Mesendoderm (in vitro differentiated cells): ENCODE measurements at regions not wholly inside any gene's neighbourhood (a gene's known extent, or its start where the extent isn't known, plus 50 kb on each side); places are given as distances from the start of the nearest gene placed in this dataset.

ENCODE experiments used
- DNase-seq: peaks from one replicate; pipeline ENCODE4 v3.0.0; 2013
- H2AK5ac ChIP-seq: 2 replicates; pipeline ENCODE4 v1.6.1; 2013; ENCODE audit warnings: low read length, inconsistent platforms
- H2BK120ac ChIP-seq: 2 replicates; pipeline ENCODE4 v1.6.1; 2013; ENCODE audit warnings: low read depth, mild to moderate bottlenecking, low read length, moderate library complexity, mixed read lengths
- H2BK15ac ChIP-seq: replicated peaks from 2 replicates; pipeline ENCODE4 v1.6.1; 2013; ENCODE audit warnings: low read depth, mild to moderate bottlenecking, moderate library complexity
- H2BK5ac ChIP-seq: 2 replicates; pipeline ENCODE4 v1.6.1; 2013; ENCODE audit warnings: low read length, inconsistent platforms
- H3K18ac ChIP-seq: 2 replicates; pipeline ENCODE4 v1.6.1; 2013; ENCODE audit warnings: mild to moderate bottlenecking, low read length, mixed read lengths
- H3K23ac ChIP-seq: one replicate; pipeline ENCODE4 v1.6.1; 2013; ENCODE audit warnings: low read length
- H3K27ac ChIP-seq: 2 replicates; pipeline ENCODE4 v1.5.1; 2013; ENCODE audit warnings: low read depth, mild to moderate bottlenecking, inconsistent platforms, low read length, moderate library complexity
- H3K27me3 ChIP-seq: 2 replicates; pipeline ENCODE4 v1.6.1; 2013; ENCODE audit warnings: low read length, control low read depth, mild to moderate bottlenecking, inconsistent platforms; ENCODE audit not compliant: insufficient read depth, poor library complexity
- H3K36me3 ChIP-seq: 2 replicates; pipeline ENCODE4 v1.6.1; 2013; ENCODE audit warnings: low read length, inconsistent platforms; ENCODE audit not compliant: control insufficient read depth, insufficient read depth
- H3K4ac ChIP-seq: one replicate; pipeline ENCODE4 v1.6.1; 2013; ENCODE audit warnings: low read depth, mild to moderate bottlenecking, low read length, moderate library complexity
- H3K4me1 ChIP-seq: 2 replicates; pipeline ENCODE4 v1.6.1; 2013; ENCODE audit warnings: low read depth, low read length, inconsistent platforms; ENCODE audit not compliant: control insufficient read depth
- H3K4me2 ChIP-seq: 2 replicates; pipeline ENCODE4 v1.6.1; 2013; ENCODE audit warnings: low read length
- H3K4me3 ChIP-seq: 2 replicates; pipeline ENCODE4 v1.5.1; 2013; ENCODE audit warnings: mild to moderate bottlenecking, low read length
- H3K56ac ChIP-seq: one replicate; pipeline ENCODE4 v1.6.1; 2013; ENCODE audit warnings: low read length
- H3K79me1 ChIP-seq: 2 replicates; pipeline ENCODE4 v1.6.1; 2013; ENCODE audit warnings: low read length, inconsistent platforms
- H3K79me2 ChIP-seq: 2 replicates; pipeline ENCODE4 v1.6.1; 2013; ENCODE audit warnings: mild to moderate bottlenecking, low read length; ENCODE audit not compliant: control insufficient read depth, insufficient read depth
- H3K9ac ChIP-seq: 2 replicates; pipeline ENCODE4 v1.6.1; 2013; ENCODE audit warnings: low read length, inconsistent platforms
- H4K5ac ChIP-seq: one replicate; pipeline ENCODE4 v1.6.1; 2013; ENCODE audit warnings: low read length
- H4K8ac ChIP-seq: one replicate; pipeline ENCODE4 v1.6.1; 2013; ENCODE audit warnings: low read depth, mild to moderate bottlenecking, control low read depth, low read length, moderate library complexity
- WGBS: extraction: QIAGEN DNeasy Blood & Tissue Kit; methylation state at CpG from one replicate; pipeline ENCODE4 v1.1.7; 2013; ENCODE audit warnings: low lambda C conversion rate, missing lambda C conversion rate; ENCODE audit not compliant: insufficient coverage; ENCODE audit errors: extremely low coverage; 5-methylcytosine and 5-hydroxymethylcytosine counted together

DNA sequence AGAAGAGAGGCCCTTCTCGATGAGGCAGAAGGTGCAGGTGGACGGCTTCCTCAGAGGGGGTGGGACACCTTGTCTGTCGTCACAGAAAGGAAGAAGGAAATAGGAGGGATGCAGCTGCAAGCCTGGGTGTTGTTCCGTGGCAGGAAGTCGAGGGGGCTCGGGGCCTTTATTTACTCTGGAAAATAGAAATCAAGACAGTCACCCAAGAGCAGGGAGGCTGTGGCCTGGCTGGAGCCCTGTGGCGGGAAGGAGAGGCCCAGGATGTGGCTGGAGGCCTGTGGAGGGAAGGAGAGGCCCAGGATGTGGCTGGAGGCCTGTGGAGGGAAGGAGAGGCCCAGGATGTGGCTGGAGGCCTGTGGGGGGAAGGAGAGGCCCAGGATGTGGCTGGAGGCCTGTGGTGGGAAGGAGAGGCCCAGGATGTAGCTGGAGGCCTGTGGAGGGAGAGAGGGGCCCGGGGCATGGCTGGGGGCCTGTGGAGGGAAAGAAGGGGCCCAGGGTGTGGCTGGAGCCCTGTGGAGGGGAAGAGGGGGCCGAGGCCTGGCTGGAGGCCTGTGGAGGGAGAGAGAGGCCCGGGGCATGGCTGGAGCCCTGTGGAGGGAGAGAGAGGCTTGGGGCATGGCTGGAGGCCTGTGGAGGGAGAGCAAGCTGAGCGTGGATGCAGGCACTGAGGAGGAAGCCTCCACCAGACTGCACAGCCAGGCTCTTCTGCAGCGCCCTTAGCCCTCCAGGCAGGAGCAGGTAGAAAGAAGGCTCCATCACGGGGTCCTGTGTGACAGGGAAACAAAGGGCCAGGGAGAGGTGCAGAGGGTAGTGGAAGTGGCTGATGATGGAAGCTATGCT lies 97.3 kb upstream of the SFMBT2 start:
- Histone ChIP-seq H3K4ac (no peak overlapping the region), H2BK120ac (no peak overlapping the region), H3K23ac (no peak overlapping the region), H3K27me3 (no peaks in the 10 kb centered on the region), H3K4me1 (no peaks in the 10 kb centered on the region), H3K18ac (no peak overlapping the region), H3K9ac (no peak overlapping the region), H2BK15ac (no peak overlapping the region), H3K27ac (no peak overlapping the region), H3K56ac (no peak overlapping the region), H2AK5ac (no peak overlapping the region), H3K4me2 (no peak overlapping the region), H3K79me2 (no peaks in the 10 kb centered on the region), H4K5ac (no peak overlapping the region), H3K79me1 (no peaks in the 10 kb centered on the region), H3K4me3 (no peak overlapping the region), H4K8ac (no peak overlapping the region), H3K36me3 (no peaks in the 10 kb centered on the region), H2BK5ac (no peak overlapping the region)
- WGBS = no CpG with 5 or more reads among the region's 13 CpGs
- no peak for DNase-seq

DNA sequence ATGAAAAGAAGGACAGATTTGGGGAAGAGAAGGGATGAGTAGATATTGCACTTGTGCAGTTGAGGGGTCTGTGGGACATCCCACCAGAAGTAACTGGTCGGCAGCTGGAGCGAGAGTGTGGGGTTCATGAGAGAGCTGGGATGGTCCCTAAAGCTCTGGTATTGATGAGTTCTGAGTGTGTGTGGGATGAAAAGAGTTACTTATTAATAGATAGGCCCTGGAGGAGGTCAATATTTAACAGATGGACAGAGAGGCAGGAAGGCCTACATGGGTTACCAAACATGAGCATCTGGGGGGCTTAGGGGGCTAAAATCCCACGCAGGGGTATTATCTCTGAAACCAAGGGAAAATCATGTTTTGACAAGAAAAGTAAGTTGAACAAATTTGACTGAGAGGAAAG lies 95.7 kb upstream of the SFMBT2 start:
- no peak overlapping the region for H2BK5ac ChIP-seq
- no peak overlapping the region for H4K5ac ChIP-seq
- no CpG with 5 or more reads among the region's 3 CpGs for WGBS
- H3K27ac ChIP-seq = no peak overlapping the region
- H3K56ac ChIP-seq = no peak overlapping the region
- no peak overlapping the region for H3K4ac ChIP-seq
- H3K9ac ChIP-seq = no peak overlapping the region
- no peaks in the 10 kb centered on the region for H3K79me2 ChIP-seq
- no peak overlapping the region for H4K8ac ChIP-seq
- no peaks in the 10 kb centered on the region for H3K36me3 ChIP-seq
- no peak overlapping the region for H2BK120ac ChIP-seq
- no peak overlapping the region for H3K18ac ChIP-seq
- no peak overlapping the region for H2BK15ac ChIP-seq
- no peaks in the 10 kb centered on the region for H3K27me3 ChIP-seq
- H3K4me1 ChIP-seq = no peaks in the 10 kb centered on the region
- no peak overlapping the region for H3K23ac ChIP-seq
- no peak overlapping the region for H3K4me2 ChIP-seq
- no peak overlapping the region for H3K4me3 ChIP-seq
- no peak overlapping the region for H2AK5ac ChIP-seq
- no peaks in the 10 kb centered on the region for H3K79me1 ChIP-seq
- DNase-seq = no peak

DNA sequence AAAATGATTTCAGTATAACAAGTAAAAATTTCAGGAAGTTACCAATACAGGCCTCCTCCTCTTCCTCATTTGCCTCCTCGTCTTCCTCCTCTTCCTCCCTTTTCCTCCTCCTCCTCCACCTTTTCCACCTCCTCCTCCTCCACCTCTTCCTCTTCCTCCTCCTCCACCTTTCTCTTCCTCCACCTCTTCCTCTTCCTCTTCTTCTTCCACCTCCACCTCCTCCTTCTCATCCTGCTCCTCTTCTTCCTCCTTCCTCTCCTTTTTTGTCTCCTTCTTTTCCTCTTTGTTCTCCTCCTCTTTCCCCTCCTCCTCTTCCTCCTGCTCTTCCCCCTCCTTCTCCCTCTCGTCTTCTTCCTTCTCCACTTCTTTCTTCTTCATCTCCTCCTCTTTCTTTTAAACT lies 94.4 kb upstream of the SFMBT2 start:
- no peak overlapping the region for H2BK5ac ChIP-seq
- H3K27ac ChIP-seq = no peak overlapping the region
- no peak overlapping the region for H4K5ac ChIP-seq
- H3K9ac ChIP-seq = no peak overlapping the region
- no peak overlapping the region for H2BK120ac ChIP-seq
- H3K79me2 ChIP-seq = no peaks in the 10 kb centered on the region
- H3K4me1 ChIP-seq = no peaks in the 10 kb centered on the region
- no peak overlapping the region for H2BK15ac ChIP-seq
- no peak overlapping the region for H3K4ac ChIP-seq
- H3K4me3 ChIP-seq = no peak overlapping the region
- no peak overlapping the region for H3K18ac ChIP-seq
- H2AK5ac ChIP-seq = no peak overlapping the region
- no peak overlapping the region for H3K4me2 ChIP-seq
- no peaks in the 10 kb centered on the region for H3K27me3 ChIP-seq
- no peak overlapping the region for H3K23ac ChIP-seq
- H3K36me3 ChIP-seq = no peaks in the 10 kb centered on the region
- H3K56ac ChIP-seq = no peak overlapping the region
- DNase-seq = no peak
- H4K8ac ChIP-seq = no peak overlapping the region
- H3K79me1 ChIP-seq = no peaks in the 10 kb centered on the region
- WGBS = no CpG with 5 or more reads among the region's 2 CpGs

DNA sequence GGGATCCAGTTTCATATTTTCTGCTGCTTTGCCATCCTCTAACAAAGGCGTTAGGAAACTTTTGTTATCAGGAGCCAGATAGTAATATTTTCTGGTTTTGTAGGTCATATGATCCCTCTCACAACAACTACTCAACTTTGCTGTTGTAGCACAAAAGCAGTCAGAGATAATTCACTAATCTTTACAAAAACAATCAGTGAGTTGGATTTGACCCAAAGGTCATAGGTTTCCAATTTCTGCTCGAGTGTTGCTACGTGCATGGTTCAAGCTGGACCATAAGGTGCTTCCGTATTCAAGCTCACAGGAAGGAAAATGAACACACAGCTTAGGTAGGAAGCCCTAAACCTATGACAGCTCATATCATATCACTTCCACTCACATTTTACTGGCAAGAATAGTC lies 92.4 kb upstream of the SFMBT2 start:
- no peak overlapping the region for H2AK5ac ChIP-seq
- H3K36me3 ChIP-seq = no peaks in the 10 kb centered on the region
- no peak overlapping the region for H3K4me3 ChIP-seq
- H3K18ac ChIP-seq = no peak overlapping the region
- H4K8ac ChIP-seq = no peak overlapping the region
- no peak overlapping the region for H3K4ac ChIP-seq
- no peak overlapping the region for H4K5ac ChIP-seq
- WGBS = no CpG with 5 or more reads among the region's 4 CpGs
- H3K4me2 ChIP-seq = no peak overlapping the region
- no peak overlapping the region for H3K23ac ChIP-seq
- no peak overlapping the region for H3K9ac ChIP-seq
- no peaks in the 10 kb centered on the region for H3K79me1 ChIP-seq
- H3K27me3 ChIP-seq = no peaks in the 10 kb centered on the region
- H3K27ac ChIP-seq = no peak overlapping the region
- H2BK15ac ChIP-seq = no peak overlapping the region
- no peaks in the 10 kb centered on the region for H3K79me2 ChIP-seq
- no peak overlapping the region for H2BK120ac ChIP-seq
- no peaks in the 10 kb centered on the region for H3K4me1 ChIP-seq
- DNase-seq = no peak
- H2BK5ac ChIP-seq = no peak overlapping the region
- H3K56ac ChIP-seq = no peak overlapping the region

DNA sequence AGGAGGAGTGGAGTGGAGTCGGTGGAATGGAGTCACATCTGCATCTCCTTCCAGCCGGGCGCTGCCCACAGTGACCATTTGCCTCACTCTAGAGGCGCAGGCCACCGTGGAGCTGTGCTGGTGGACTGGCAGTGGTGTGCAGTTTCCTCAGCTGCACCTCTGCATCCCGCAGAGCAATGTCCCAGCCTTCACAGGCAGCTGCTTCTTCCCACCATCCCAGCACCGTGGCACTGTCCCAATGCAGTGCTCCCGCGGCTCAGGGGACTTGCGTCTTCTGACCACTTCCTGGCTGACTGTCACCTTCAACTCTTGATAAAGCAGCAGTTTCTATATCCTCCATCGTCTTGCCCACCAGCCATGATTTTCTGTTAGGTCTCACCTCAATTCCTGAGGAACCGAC lies 90.3 kb upstream of the SFMBT2 start:
- H4K5ac ChIP-seq = no peak overlapping the region
- H3K23ac ChIP-seq = no peak overlapping the region
- no peak overlapping the region for H2BK15ac ChIP-seq
- H4K8ac ChIP-seq = no peak overlapping the region
- H3K9ac ChIP-seq = no peak overlapping the region
- no peak overlapping the region for H2AK5ac ChIP-seq
- H3K27me3 ChIP-seq = no peaks in the 10 kb centered on the region
- no peak overlapping the region for H3K4me3 ChIP-seq
- H3K56ac ChIP-seq = no peak overlapping the region
- H2BK120ac ChIP-seq = no peak overlapping the region
- H3K18ac ChIP-seq = no peak overlapping the region
- DNase-seq = no peak
- no peaks in the 10 kb centered on the region for H3K36me3 ChIP-seq
- no peaks in the 10 kb centered on the region for H3K4me1 ChIP-seq
- no CpG with 5 or more reads among the region's 12 CpGs for WGBS
- no peak overlapping the region for H3K4ac ChIP-seq
- H3K27ac ChIP-seq = no peak overlapping the region
- H3K79me1 ChIP-seq = no peaks in the 10 kb centered on the region
- H3K79me2 ChIP-seq = no peaks in the 10 kb centered on the region
- H3K4me2 ChIP-seq = no peak overlapping the region
- H2BK5ac ChIP-seq = no peak overlapping the region

DNA sequence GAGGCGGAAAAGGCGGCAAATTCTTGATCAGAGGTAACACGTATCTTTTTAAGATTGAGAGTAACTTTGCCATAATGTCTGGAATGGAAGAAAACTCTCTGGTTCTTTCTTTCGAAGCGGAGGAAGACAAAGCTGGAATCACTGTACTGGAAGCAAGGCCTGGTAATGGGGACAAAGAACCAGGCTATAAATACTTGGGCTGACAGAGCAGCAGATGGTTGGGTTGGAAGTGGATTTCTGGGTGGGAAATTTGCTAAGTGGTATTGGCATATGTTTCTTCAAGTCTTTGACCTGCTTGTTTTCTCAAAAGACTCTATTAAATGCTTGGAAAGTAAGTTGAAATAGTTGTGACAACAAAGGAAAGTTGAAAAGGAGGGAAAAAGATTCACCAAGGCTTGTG lies 87.3 kb upstream of the SFMBT2 start:
- no peak overlapping the region for H3K9ac ChIP-seq

More for the DNA sequence above, 87.3 kb upstream of the SFMBT2 start:
- Histone ChIP-seq H2BK120ac (no peak overlapping the region), H2BK5ac (no peak overlapping the region), H4K5ac (no peak overlapping the region), H3K18ac (no peak overlapping the region), H3K27me3 (no peaks in the 10 kb centered on the region), H2BK15ac (no peak overlapping the region), H3K27ac (no peak overlapping the region), H3K4me2 (no peak overlapping the region), H3K79me2 (no peaks in the 10 kb centered on the region), H3K56ac (no peak overlapping the region), H3K36me3 (no peaks in the 10 kb centered on the region), H3K79me1 (no peaks in the 10 kb centered on the region), H4K8ac (no peak overlapping the region), H3K4me3 (no peak overlapping the region), H3K23ac (no peak overlapping the region), H3K4ac (no peak overlapping the region), H3K4me1 (no peaks in the 10 kb centered on the region), H2AK5ac (no peak overlapping the region)
- DNase-seq = no peak
- no CpG with 5 or more reads among the region's 5 CpGs for WGBS
